Activated T-helper 2 cell treated with anti-CD3 and anti-CD28 coated beads, Interferon-gamma antibody, Interleukin-2, Interleukin-4, amounts not matched to agents 10 μg/mL and 5 μg/mL and 100 μg/mL, durations not matched to agents 14 hours and 24 hours and 36 hours (primary cell): ENCODE measurements at regions not wholly inside any gene's neighbourhood (a gene's known extent, or its start where the extent isn't known, plus 50 kb on each side); places are given as distances from the start of the nearest gene placed in this dataset.

Source experiments
- DNase-seq: peaks from one replicate; pipeline ENCODE4 v3.0.0; 2021; ENCODE audit warnings: low spot score
- H3K27ac Mint-ChIP-seq: one replicate; pipeline ENCODE4 v1.8.0; 2021; ENCODE audit warnings: mixed read lengths
- H3K27me3 Mint-ChIP-seq: one replicate; pipeline ENCODE4 v1.8.0; 2021; ENCODE audit warnings: low read depth, mixed read lengths
- H3K36me3 Mint-ChIP-seq: one replicate; pipeline ENCODE4 v1.8.0; 2021; ENCODE audit warnings: low read depth, mixed read lengths
- H3K4me1 Mint-ChIP-seq: one replicate; pipeline ENCODE4 v1.8.0; 2021; ENCODE audit warnings: low read depth, mixed read lengths
- H3K4me3 Mint-ChIP-seq: one replicate; pipeline ENCODE4 v1.8.0; 2021; ENCODE audit warnings: low read depth, mild to moderate bottlenecking, moderate library complexity, mixed read lengths
- H3K9me3 Mint-ChIP-seq: one replicate; pipeline ENCODE4 v1.8.0; 2021; ENCODE audit warnings: mixed read lengths
- intact Hi-C: fragments of 100-400 bp; cut with micrococcal nuclease; formaldehyde crosslinking; loops from one replicate; pipeline ENCODE4 v1.15.1; 2023

DNA sequence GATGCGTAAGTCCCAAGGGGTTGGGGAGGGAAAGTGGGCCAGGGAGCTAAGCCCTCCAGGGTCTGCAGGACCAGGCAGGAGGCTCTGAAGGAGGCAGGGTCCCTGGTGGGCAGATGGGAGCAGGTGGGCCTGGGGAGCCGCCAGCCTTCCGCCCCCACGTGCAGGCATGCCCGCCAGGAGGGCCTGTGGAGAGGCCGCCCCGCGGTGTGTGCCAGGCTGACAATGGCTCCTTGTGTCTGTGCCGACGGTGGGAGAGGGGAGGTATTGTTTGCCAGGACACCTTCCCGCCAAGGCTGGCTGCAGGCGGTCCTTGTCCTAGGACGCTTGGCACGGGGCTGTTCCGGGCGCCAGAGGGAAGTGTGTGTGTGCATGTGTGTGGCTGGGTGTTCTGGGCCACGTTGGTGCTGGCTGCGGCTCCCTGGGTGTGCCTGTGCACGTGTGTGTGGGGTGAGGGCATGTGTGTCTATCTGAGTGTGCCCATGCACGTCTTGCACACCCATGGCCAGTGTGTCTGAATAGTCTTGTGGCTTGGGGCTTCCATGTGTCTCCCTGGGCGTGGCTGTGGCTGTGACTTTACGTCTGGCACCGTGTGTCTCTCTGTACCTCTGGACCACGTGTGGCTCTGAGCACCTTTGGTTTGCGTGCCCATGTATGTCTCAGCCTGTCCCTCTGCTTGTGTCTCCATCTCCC is 153.0 kb downstream of the CEBPB start:
- Mint-ChIP-seq H3K4me1 (peaks cover 58% of the 10 kb centered on the region), H3K36me3 (no peaks in the 10 kb centered on the region), H3K27ac (no peak overlapping the region), H3K27me3 (no peaks in the 10 kb centered on the region), H3K4me3 (no peak overlapping the region), H3K9me3 (no peaks in the 10 kb centered on the region)
- DNase-seq, result no peak
- intact Hi-C loops, result no loop called here

DNA sequence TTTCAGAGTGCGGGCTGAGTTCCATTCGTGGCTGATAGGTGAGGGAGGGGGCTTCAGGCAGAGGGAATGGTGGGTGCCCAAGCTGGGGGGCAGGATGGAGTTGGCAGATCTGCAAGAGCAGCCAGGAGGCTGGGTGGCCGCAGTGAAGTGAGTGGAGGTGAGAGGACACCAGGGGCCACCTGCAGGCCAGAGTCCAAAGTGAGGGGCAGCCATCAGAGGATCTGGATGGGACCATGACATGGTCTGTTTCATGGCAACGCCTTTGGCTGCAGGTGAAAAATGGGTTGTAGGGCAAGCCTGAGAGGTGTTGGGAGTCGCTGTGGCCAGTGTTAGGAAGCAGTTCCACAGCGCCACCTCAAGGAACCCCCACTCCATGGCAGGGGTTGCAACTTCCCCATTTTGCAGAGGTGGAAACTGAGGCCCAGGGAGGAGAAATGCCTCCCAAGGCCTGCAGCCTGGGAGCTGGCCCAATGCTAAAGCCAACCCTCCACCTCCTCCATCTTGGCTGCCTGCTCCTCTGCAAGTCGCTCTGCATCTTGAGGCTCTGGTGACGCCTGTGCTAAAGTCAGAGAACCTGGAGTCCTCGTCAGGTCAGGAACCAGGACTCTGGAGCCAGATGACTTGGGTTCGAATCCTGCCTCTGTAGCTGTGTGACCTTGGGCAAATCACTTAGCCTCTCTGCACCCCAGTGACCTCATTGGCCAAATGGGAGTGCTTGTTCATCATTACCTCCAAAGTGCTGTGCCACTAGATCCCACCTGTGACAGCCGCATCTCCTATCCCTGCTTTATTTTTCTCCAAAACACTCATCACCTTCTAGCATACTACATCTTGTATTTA is 153.8 kb downstream of the CEBPB start:
- H3K36me3 Mint-ChIP-seq, result no peaks in the 10 kb centered on the region
- H3K27ac Mint-ChIP-seq, result no peak overlapping the region
- H3K9me3 Mint-ChIP-seq, result no peaks in the 10 kb centered on the region
- H3K27me3 Mint-ChIP-seq, result no peaks in the 10 kb centered on the region
- peaks cover 57% of the 10 kb centered on the region for H3K4me1 Mint-ChIP-seq
- no peak for DNase-seq
- intact Hi-C loops, result no loop called here
- no peak overlapping the region for H3K4me3 Mint-ChIP-seq

DNA sequence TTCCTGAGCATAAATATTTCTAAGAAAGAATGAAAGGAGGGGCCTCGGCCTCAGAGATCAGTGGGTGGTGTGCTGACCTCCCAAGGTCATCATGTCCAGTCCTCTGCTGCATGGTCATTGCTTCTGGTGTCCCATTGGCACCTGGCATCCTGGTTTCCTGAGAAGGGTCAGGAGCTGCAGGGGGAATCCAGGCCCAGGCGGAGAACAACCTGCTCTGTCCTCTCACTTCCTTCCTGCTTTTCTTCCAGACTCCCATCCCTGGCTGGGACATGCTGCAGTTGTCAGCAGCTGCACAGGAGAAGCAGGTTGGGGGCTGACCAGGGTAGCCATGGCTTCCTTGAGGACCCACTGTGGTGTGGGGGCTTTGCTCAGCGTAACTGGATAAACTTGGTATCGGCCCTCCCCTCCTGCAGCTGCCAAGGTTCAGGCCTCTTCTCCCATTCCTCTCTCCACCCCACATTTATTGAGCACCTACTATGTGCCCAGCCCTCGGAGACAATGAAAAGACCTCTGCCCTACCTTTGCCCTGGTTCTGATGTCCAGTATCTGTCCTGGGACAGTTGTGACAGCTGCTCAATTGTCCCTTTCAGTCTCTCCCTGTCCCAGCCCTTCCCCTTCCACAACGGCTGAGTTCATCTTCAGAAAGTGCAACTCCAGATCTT is 155.2 kb downstream of the CEBPB start:
- Mint-ChIP-seq H3K36me3 (no peaks in the 10 kb centered on the region), H3K27me3 (no peaks in the 10 kb centered on the region), H3K27ac (no peak overlapping the region), H3K4me3 (no peak overlapping the region), H3K9me3 (no peaks in the 10 kb centered on the region), H3K4me1 (peaks cover 53% of the 10 kb centered on the region)
- no peak for DNase-seq
- intact Hi-C loops, result no loop called here

DNA sequence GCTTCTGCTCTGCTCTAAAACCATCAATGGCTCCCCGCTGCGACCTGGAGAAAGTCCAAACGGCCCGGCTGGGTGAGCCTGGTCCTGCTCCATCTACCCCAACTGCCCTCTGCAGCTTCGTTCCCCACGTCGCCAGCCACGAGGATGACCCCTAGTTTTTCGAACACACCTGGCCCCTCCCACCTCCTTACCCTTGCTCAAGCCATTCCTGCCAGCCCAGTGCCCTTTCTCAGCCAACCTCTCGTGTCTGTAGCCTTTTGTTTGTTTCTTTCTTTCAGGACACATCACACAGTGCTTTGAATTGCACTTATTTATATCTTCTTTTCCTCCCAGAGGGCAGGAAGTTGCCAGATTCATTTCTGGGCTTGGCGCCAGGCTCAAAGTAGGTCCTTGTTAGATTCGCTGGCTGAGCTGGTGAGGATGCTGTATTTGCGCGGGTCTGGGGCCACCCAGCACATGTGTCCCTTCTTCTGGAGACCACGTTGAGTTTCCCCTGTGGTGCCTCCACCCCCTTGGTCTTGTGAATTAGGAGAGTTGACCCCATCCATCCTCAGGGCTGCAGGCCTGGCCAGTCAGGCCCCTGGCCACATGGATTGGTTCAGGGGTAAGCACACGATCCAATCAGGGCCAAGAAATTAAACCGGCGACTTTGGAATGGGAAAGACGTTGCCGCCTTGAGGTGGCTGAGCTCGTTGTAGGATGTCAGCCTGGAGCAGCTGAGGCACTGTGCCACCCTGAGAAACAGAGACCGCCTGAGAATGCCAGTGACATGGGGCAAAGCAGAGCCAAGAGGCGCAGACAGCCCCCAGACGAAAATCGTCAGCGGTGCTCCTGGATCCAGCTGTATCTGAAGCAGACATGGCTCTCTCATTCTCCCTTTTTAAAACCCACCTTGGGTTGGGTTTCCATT is 156.0 kb downstream of the CEBPB start:
- H3K36me3 Mint-ChIP-seq, result no peaks in the 10 kb centered on the region
- no peaks in the 10 kb centered on the region for H3K27me3 Mint-ChIP-seq
- no peak overlapping the region for H3K4me3 Mint-ChIP-seq
- H3K27ac Mint-ChIP-seq, result no peak overlapping the region
- no peaks in the 10 kb centered on the region for H3K9me3 Mint-ChIP-seq
- no peak for DNase-seq
- peaks cover 52% of the 10 kb centered on the region for H3K4me1 Mint-ChIP-seq
- intact Hi-C loops, result no loop called here

- DNase-seq, result no peak
- no peaks in the 10 kb centered on the region for H3K27me3 Mint-ChIP-seq
- peaks cover 53% of the 10 kb centered on the region for H3K4me1 Mint-ChIP-seq
- H3K9me3 Mint-ChIP-seq, result no peaks in the 10 kb centered on the region
- H3K4me3 Mint-ChIP-seq, result no peak overlapping the region
- H3K36me3 Mint-ChIP-seq, result no peaks in the 10 kb centered on the region
- H3K27ac Mint-ChIP-seq, result no peak overlapping the region
- intact Hi-C loops, result no loop called here
These were observed 156.8 kb downstream of the CEBPB start for GRCh38 chr20:50347284-50348063.

GRCh38 chr20:50348096-50348495 is 157.5 kb downstream of the CEBPB start:
- Mint-ChIP-seq H3K9me3 (no peaks in the 10 kb centered on the region), H3K4me3 (no peak overlapping the region), H3K4me1 (peaks cover 52% of the 10 kb centered on the region), H3K36me3 (no peaks in the 10 kb centered on the region), H3K27ac (no peak overlapping the region), H3K27me3 (no peaks in the 10 kb centered on the region)
- no peak for DNase-seq
- intact Hi-C loops, result no loop called here

DNA sequence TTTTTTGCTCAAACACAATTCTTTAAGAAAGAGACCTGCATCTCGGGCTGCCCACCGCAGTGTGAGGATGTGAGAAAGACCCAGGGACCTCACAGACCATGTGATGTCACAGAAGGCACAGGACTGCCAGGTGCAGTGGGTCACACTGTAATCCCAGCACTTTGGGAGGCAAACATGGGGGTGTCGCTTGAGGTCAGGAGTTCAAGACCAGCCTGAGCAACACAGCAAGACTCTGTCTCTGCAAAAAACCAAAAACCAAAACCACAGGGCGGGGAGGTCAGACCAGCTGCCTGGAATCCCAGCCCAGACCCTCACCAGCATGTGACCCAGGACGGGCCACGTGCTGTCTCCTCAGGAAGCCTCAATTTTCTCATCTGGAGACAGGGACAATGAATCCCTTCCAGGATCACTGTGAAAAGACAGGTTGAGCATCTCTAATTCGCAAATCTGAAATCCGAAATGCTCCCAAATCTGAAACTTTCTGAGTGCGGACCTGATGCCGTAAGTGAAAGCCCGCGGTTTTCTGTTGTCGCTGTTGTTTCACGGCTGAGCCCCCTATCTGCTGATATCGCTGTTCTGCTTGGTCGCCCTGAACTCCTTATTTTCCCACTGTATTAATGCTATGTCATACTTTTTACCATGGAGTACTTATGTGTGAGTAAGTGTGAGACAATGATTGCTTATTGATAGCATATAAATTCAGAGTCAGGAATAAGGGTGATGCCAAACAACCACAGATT is 159.5 kb upstream of the PTPN1 start:
- Mint-ChIP-seq H3K36me3 (no peaks in the 10 kb centered on the region), H3K9me3 (no peaks in the 10 kb centered on the region), H3K4me1 (peaks cover 47% of the 10 kb centered on the region), H3K27me3 (no peaks in the 10 kb centered on the region), H3K4me3 (no peak overlapping the region), H3K27ac (peak overlapping the region; percentile 14)
- DNase-seq, result no peak
- intact Hi-C loops, result no loop called here

DNA sequence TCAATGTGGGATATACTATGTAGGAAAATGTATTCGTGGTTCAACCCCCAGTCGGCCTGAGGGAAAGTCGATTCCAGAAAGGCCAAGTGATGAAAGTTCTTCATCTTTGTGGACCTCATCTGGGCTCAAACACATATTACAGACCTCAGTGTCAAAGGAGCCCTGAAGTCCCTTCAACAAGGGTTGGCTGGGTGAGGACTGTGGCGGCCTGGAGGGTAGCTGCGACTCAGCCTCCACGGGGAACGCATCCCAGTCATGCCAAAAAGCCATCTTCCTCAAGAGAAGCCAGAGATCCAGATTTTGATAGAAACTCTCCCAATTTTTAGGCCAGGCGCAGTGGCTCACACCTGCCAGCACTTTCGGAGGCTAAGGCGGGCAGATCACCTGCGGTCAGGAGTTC is 158.6 kb upstream of the PTPN1 start:
- no peaks in the 10 kb centered on the region for H3K9me3 Mint-ChIP-seq
- no peak for DNase-seq
- H3K27ac Mint-ChIP-seq, result no peak overlapping the region
- H3K27me3 Mint-ChIP-seq, result no peaks in the 10 kb centered on the region
- H3K4me3 Mint-ChIP-seq, result no peak overlapping the region
- H3K4me1 Mint-ChIP-seq, result peaks cover 40% of the 10 kb centered on the region
- intact Hi-C loops, result no loop called here
- no peaks in the 10 kb centered on the region for H3K36me3 Mint-ChIP-seq

DNA sequence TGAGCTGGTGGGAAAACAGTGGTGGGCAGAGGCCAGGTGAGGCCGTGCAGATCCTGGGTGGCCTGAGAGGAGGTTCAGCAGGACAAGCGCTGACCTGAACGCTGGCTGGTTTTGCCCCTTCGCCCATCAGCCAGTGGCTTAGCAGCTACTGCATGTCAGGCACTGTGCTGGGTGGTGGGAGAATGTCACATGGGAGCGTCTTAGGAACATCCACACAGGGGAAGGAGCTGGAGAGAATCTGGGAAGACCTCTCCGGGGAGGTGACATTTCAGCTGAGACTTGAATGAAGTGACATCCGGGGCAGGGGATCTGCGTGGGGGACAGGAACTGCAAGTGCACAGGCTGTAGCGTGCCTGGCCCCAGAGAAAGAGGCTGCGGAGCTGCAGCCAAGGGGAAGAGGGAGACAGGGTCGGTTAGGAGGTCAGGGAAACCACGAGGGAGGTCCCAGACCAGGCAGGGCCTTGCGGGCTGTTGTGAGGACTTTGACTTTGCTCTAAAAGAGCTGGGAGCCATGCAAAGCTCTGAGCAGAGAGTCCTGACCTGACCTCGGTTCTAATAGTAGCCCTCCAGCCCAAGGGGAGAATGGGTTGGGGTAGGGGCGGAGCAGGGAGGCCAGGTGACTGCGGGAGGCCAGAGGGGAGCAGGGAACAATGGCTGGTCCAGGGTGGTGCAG is 156.8 kb upstream of the PTPN1 start:
- intact Hi-C loops, result loop anchor here (1.0 kb wide), 1 partner anchor 15 kb away; no protein-coding TSS in a partner anchor
- no peak overlapping the region for H3K4me3 Mint-ChIP-seq
- no peaks in the 10 kb centered on the region for H3K27me3 Mint-ChIP-seq
- no peak overlapping the region for H3K27ac Mint-ChIP-seq
- peaks cover 29% of the 10 kb centered on the region for H3K4me1 Mint-ChIP-seq
- no peaks in the 10 kb centered on the region for H3K36me3 Mint-ChIP-seq
- no peak for DNase-seq
- H3K9me3 Mint-ChIP-seq, result no peaks in the 10 kb centered on the region

- Mint-ChIP-seq H3K9me3 (no peaks in the 10 kb centered on the region), H3K4me1 (peaks cover 26% of the 10 kb centered on the region), H3K27me3 (no peaks in the 10 kb centered on the region), H3K27ac (no peak overlapping the region), H3K4me3 (no peak overlapping the region), H3K36me3 (no peaks in the 10 kb centered on the region)
- intact Hi-C loops, result no loop called here
- DNase-seq, result no peak
These were observed 155.2 kb upstream of the PTPN1 start for GRCh38 chr20:50354721-50355589.
